GM20000 (cell line): ENCODE measurements at regions not wholly inside any gene's neighbourhood (a gene's known extent, or its start where the extent isn't known, plus 50 kb on each side); places are given as distances from the start of the nearest gene placed in this dataset.
"Not testable (repeated sequence)": the region's sequence is repeated elsewhere in the genome, so short reads cannot be mapped to it uniquely, and the experiment has no call there.

ENCODE experiments used
- DNase-seq: peaks from one replicate; pipeline ENCODE4 v3.0.0; 2012; ENCODE audit warnings: low spot score
- CTCF ChIP-seq: IDR thresholded peaks from 2 replicates; pipeline ENCODE4 v1.5.1; 2012; ENCODE audit warnings: mild to moderate bottlenecking, control low read depth; ENCODE audit errors: extremely low read depth, missing control alignments

GRCh38 chr6:4341078-4341797 is 205.9 kb upstream of the ECI2 start:
- no peak for TF ChIP-seq CTCF
- DNase-seq, result no peak

- TF ChIP-seq CTCF, result no peak
Observed at GRCh38 chr6:4340544-4340943, 205.2 kb upstream of the ECI2 start.

DNA sequence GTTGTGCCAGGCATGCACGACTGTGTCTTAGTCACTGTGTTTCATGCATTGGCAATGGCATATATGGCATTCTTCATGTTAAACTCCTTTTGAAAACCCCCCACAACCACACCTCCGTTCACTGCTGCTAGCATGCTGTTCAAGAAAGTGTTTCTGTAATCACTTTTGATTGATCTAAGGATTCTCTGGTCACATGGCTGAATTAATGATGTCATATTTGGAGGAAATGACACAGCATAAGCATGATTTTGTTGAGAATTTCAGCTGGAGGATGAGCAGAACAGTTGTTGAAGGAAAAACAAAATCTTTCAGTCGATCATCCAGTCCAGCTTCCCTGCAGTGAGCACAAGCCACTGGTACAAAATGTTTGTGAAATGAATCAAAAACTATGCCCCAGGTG is 203.5 kb upstream of the ECI2 start:
- no peak for TF ChIP-seq CTCF

More at GRCh38 chr6:4340544-4340943, 205.2 kb upstream of the ECI2 start:
- DNase-seq, result no peak

GRCh38 chr6:4336778-4337442 is 201.5 kb upstream of the ECI2 start:
- no peak for DNase-seq

More for the DNA sequence above, 203.5 kb upstream of the ECI2 start:
- DNase-seq, result no peak

DNA sequence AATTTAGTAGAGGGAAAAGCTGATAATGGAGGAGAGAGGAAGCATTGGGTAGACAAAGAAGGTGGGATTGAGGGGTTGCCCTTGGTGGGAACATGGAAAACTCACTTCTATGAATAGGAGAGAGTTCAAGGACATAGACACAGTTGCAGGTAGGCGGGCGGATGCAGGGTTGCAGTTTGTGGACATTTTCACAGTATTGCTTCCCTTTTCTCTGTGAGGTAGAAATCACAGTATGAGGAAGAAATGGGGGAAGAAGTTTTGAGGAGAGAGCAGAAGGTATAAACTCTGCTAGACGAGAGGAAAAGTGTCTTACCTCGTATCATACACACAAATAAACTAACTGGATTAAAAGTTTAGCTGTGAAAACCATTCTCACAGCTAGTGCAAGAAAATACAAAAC is 200.7 kb upstream of the ECI2 start:
- no peak for DNase-seq
- TF ChIP-seq CTCF, result no peak

More at GRCh38 chr6:4336778-4337442, 201.5 kb upstream of the ECI2 start:
- no peak for TF ChIP-seq CTCF

DNA sequence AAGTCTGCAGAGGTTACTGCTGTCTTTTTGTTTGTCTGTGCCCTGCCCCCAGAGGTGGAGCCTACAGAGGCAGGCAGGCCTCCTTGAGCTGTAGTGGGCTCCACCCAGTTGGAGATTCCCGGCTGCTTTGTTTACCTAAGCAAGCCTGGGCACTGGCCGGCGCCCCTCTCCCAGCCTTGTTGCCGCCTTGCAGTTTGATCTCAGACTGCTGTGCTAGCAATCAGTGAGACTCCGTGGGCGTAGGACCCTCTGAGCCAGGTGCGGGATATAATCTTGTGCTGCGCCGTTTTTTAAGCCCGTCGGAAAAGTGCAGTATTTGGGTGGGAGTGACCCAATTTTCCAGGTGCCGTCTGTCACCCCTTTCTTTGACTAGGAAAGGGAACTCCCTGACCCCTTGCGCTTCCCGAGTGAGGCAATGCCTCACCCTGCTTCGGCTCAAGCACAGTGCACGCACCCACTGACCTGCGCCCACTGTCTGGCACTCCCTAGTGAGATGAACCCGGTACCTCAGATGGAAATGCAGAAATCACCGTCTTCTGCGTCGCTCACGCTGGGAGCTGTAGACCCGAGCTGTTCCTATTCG is 198.9 kb upstream of the ECI2 start:
- not testable (repeated sequence) for DNase-seq

DNA sequence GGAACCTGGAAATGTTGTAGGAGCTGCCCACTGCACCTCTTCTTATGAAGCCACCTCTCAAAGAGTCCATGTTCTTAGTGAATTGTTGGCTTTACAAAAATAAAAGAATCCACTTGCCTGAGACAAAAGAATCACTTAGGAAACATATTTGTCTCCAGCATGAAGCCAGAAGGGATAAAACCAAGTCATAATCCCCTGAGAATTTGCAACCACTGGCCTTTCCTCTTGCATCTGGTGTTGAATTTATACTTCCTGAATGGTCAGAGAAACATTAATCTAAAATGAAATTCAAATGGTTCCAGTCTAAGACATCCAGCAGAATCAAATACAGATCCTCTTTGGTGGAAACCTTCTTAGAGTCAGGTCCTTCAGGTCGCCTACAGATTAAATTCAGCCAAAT is 192.5 kb upstream of the ECI2 start:
- no peak for TF ChIP-seq CTCF
- no peak for DNase-seq
